ENCODE measurements at regions not wholly inside any gene's neighbourhood (a gene's known extent, or its start where the extent isn't known, plus 50 kb on each side); places are given as distances from the start of the nearest gene placed in this dataset.

DNA sequence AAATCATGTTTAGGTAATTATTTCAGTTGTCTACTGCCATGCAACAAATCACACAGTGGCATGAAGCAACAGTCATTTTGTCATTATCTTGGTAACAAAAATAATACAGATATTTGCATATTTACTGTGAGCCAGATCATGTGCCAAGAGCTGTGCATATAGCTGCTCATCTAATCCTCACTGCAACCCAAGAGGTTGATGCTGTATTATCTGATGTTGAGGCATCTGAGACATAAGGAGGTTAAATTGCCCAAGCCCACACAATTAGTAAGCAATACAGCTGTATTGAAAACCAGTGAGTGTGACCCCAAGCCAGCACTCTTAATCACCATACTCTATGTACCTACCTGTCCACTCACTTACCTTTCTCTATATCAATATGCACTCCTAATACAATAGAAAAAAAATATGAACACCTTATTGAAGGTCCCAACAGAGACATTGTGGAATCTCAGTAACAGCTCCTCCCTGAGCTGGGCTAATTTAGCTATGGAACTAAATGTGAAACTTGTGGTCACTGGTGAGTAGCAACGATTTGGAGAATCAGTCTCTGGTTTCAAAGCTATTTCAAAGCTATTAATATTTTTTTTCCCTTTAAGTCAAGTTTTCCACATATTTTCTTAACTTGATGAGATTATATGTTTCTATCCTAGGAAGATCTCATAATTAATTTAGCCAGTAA lies 185.2 kb downstream of the KLF12 start:
- TF ChIP-seq POLR2AphosphoS5 (IDR thresholded peaks at IDR 0.05; ENCODE audit: low read depth, low read length), result no peak
- TF ChIP-seq TAF1 (IDR thresholded peaks at IDR 0.05; ENCODE audit: borderline replicate concordance, insufficient read depth, low read length), result no peak
- no peak for TF ChIP-seq REST (IDR thresholded peaks at IDR 0.05; ENCODE audit: insufficient read depth in 1 of 2, low read depth in 2 of 2, low read length in 2 of 2)
- TF ChIP-seq SIN3A (IDR thresholded peaks at IDR 0.05; ENCODE audit: borderline replicate concordance, insufficient read depth, low read length), result no peak

Measured in PFSK-1 (cell line).